ENCODE measurements at regions not wholly inside any gene's neighbourhood (a gene's known extent, or its start where the extent isn't known, plus 50 kb on each side); places are given as distances from the start of the nearest gene placed in this dataset.
A peak's percentile ranks its signal among the peaks of the same experiment; 100 is the strongest.

GRCh38 chrX:43016021-43016420 lies 238.1 kb upstream of the PPP1R2C start:
- no peak for TF ChIP-seq CTCF (conservative IDR thresholded peaks at IDR 0.05; ENCODE audit: low read length)
- TF ChIP-seq EZH2phosphoT487 (IDR thresholded peaks at IDR 0.05; ENCODE audit: borderline replicate concordance, low read depth, low read length) = no peak
- Histone ChIP-seq H3K4me1 (ENCODE audit: insufficient read depth, low read length, poor library complexity, severe bottlenecking) (peaks cover 8% of the 10 kb centered on the region), H4K20me1 (ENCODE audit: insufficient read depth, low read length) (no peaks in the 10 kb centered on the region), H3K4me2 (ENCODE audit: low read length) (no peak overlapping the region), H3K36me3 (ENCODE audit: insufficient read depth, low read length) (no peaks in the 10 kb centered on the region; the same call in 1 of the 2 replicates), H3K9me2 (ENCODE audit: insufficient read depth, low read length) (no peaks in the 10 kb centered on the region), H3K27ac (ENCODE audit: low read depth, low read length, poor library complexity, severe bottlenecking) (no peak overlapping the region), H3K4me3 (ENCODE audit: low read depth, low read length, poor library complexity, severe bottlenecking) (no peak overlapping the region), H3K9me3 (ENCODE audit: low read length) (0 out of 2 replicates have a peak, but pooled peaks cover 4% of the 10 kb centered on the region), H2AFZ (ENCODE audit: low read length) (no peak overlapping the region), H3K79me2 (ENCODE audit: insufficient read depth, low read depth, low read length) (no peaks in the 10 kb centered on the region)
- no peak for DNase-seq (ENCODE audit: low spot score)
- ChIA-PET POLR2A (no interaction called here), CTCF (ENCODE audit: unreplicated experiment) (no interaction called here)
- intact Hi-C loops (cut with micrococcal nuclease; ENCODE audit: unreplicated experiment) = no loop called here
- no TSS peak for BruUV-seq (replicated peaks)

DNA sequence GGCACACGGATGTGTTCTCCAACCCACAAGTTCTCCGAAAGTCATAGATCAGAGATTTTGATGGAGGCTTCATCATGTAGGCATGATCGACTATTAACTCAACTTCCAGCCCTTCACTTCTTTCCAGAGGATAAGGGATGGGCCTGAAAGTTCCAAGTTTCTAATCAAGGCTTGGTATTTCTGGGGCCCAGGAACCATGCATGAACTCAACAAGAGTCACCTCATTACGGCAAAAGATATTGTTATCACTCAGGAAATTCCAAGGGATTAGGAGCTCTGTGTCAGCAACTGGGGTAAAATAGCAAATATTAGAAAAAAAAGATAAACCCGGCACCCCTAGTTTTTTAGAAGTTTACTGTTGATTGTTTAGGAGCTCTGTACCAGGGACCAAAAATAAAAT lies 240.1 kb upstream of the PPP1R2C start:
- Histone ChIP-seq H3K4me2 (ENCODE audit: low read length) (no peak overlapping the region), H3K27ac (ENCODE audit: low read depth, low read length, poor library complexity, severe bottlenecking) (no peak overlapping the region), H3K4me1 (ENCODE audit: insufficient read depth, low read length, poor library complexity, severe bottlenecking) (peaks cover 8% of the 10 kb centered on the region), H3K4me3 (ENCODE audit: low read depth, low read length, poor library complexity, severe bottlenecking) (no peak overlapping the region), H3K9me3 (ENCODE audit: low read length) (0 out of 2 replicates have a peak, but pooled peaks cover 4% of the 10 kb centered on the region), H3K79me2 (ENCODE audit: insufficient read depth, low read depth, low read length) (no peaks in the 10 kb centered on the region), H3K9me2 (ENCODE audit: insufficient read depth, low read length) (no peaks in the 10 kb centered on the region), H4K20me1 (ENCODE audit: insufficient read depth, low read length) (no peaks in the 10 kb centered on the region), H3K36me3 (ENCODE audit: insufficient read depth, low read length) (no peaks in the 10 kb centered on the region; the same call in 1 of the 2 replicates), H2AFZ (ENCODE audit: low read length) (no peak overlapping the region)
- no peak for TF ChIP-seq CTCF (conservative IDR thresholded peaks at IDR 0.05; ENCODE audit: low read length)
- TF ChIP-seq EZH2phosphoT487 (IDR thresholded peaks at IDR 0.05; ENCODE audit: borderline replicate concordance, low read depth, low read length) = no peak
- BruUV-seq (replicated peaks) = no TSS peak
- DNase-seq (ENCODE audit: low spot score) = no peak
- intact Hi-C loops (cut with micrococcal nuclease; ENCODE audit: unreplicated experiment) = no loop called here
- CTCF ChIA-PET (ENCODE audit: unreplicated experiment) = no interaction called here
- POLR2A ChIA-PET = interaction anchor here (1.9 kb wide), 1 partner anchor 9 kb away, joined by 7 read pairs; no protein-coding TSS in a partner anchor

- CTCF ChIA-PET (ENCODE audit: unreplicated experiment) = no interaction called here
- intact Hi-C loops (cut with micrococcal nuclease; ENCODE audit: unreplicated experiment) = no loop called here
- Histone ChIP-seq H4K20me1 (ENCODE audit: insufficient read depth, low read length) (no peaks in the 10 kb centered on the region), H3K4me3 (ENCODE audit: low read depth, low read length, poor library complexity, severe bottlenecking) (no peak overlapping the region), H3K4me1 (ENCODE audit: insufficient read depth, low read length, poor library complexity, severe bottlenecking) (peaks cover 8% of the 10 kb centered on the region), H3K79me2 (ENCODE audit: insufficient read depth, low read depth, low read length) (no peaks in the 10 kb centered on the region), H3K4me2 (ENCODE audit: low read length) (no peak overlapping the region), H3K27ac (ENCODE audit: low read depth, low read length, poor library complexity, severe bottlenecking) (no peak overlapping the region), H3K9me3 (ENCODE audit: low read length) (0 out of 2 replicates have a peak, but pooled peaks cover 4% of the 10 kb centered on the region), H3K9me2 (ENCODE audit: insufficient read depth, low read length) (no peaks in the 10 kb centered on the region), H2AFZ (ENCODE audit: low read length) (peak overlapping the region; percentile 85), H3K36me3 (ENCODE audit: insufficient read depth, low read length) (no peaks in the 10 kb centered on the region; the same call in 1 of the 2 replicates)
- POLR2A ChIA-PET = interaction anchor here (0.7 to 1.9 kb wide), 2 partner anchors 10 to 484 kb away, joined by 5 to 7 read pairs; no protein-coding TSS in a partner anchor
- TF ChIP-seq CTCF (conservative IDR thresholded peaks at IDR 0.05; ENCODE audit: low read length) (no peak), EZH2phosphoT487 (IDR thresholded peaks at IDR 0.05; ENCODE audit: borderline replicate concordance, low read depth, low read length) (no peak)
- no TSS peak for BruUV-seq (replicated peaks)
- DNase-seq (ENCODE audit: low spot score) = no peak
Measured at GRCh38 chrX:43019021-43019420, 241.1 kb upstream of the PPP1R2C start.
